HG02642 (cell line): ENCODE measurements at regions not wholly inside any gene's neighbourhood (a gene's known extent, or its start where the extent isn't known, plus 50 kb on each side); places are given as distances from the start of the nearest gene placed in this dataset.

Source experiments
- ATAC-seq: cut with Tn5 transposase; IDR thresholded peaks from one replicate; pipeline ENCODE4 v1.9.1; 2021; ENCODE audit warnings: mild to moderate bottlenecking; ENCODE audit not compliant: unreplicated experiment, poor library complexity

GRCh38 chr2:60400462-60401246, 152.8 kb downstream of the BCL11A start:
- no peak for ATAC-seq

DNA sequence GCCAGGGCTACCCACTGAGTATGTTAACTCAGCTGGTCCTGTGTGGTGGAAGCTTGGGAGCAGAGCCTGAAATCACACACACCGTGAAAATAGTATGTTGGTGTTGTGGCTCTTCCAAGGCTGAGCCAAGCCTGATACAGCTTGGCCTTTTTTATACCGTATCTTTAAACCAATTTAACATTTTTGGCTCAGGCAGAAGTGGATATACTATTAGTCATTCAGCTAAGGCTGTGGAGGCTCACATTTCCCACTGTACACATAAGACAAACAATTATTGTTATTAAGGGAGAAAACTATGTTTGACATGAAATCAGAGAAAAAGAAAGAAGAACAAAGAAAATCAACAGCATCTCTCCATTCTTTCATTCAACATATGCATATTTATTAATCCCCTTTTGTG, 159.0 kb downstream of the BCL11A start:
- no peak for ATAC-seq

- peak; percentile 54 for ATAC-seq
Observed at GRCh38 chr2:60391649-60392375, 161.6 kb downstream of the BCL11A start.

DNA sequence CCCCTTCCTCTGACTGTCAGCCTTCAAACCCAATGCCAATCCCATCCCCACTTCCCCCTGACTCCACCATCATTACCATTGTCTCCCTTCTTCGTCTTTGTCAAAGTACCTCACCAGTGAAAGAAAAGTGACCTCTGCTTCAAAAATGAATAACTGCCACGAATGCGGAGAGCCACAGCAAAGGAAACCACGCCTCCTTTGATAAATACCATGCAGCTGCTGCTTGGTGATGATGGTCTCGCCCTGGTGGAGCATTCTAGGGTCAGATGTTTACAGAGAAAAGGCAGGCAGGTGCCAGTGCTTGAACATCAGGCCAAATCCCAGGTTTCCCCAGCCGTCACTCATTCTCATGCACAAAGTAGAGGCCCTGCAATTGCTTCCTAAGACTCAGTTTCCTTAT, 162.2 kb downstream of the BCL11A start:
- ATAC-seq = no peak

DNA sequence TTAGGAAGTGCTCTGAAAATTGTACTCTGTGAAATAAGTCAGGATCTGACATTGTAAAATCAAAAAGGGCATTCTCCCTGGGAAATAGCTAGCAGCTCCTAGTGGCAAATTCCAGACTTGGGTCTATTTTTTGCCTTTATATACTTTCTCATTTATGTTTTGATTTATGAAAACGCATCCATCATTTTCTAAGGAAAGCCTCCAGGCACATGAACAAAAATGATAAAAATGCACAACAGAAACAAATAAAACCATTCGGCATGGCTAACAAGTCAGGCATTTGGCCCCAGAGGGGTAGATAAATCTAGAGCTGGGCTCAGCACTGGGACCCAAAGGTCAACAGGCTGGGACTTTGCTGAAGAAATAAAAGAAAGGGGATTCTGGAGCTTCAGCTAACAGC, 167.0 kb downstream of the BCL11A start:
- ATAC-seq = no peak

- no peak for ATAC-seq
Observed at GRCh38 chr2:60385648-60386047, 167.8 kb downstream of the BCL11A start.

- ATAC-seq = no peak
Observed at GRCh38 chr2:60383401-60384143, 169.9 kb downstream of the BCL11A start.

DNA sequence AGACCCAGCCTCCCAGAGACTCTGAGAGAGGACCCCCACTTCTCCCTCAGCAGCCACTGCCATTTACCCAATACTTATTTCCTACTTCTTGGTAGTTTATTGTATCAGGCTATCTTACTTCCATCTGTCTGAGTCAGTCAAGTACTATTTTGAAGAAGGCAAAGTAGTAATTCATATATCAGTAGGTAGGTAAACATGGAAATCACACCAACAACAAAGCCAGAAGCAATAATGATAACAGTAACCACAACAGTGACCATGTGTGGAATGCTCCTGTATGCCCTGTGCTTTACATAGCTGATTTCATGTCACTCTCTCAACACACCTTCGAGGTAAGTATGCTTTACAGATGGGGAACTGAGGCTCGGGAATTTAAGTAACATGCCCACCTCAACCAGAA, 173.0 kb downstream of the BCL11A start:
- ATAC-seq = no peak

GRCh38 chr2:60379684-60380083, 173.8 kb downstream of the BCL11A start:
- ATAC-seq = no peak

- no peak for ATAC-seq
Observed at GRCh38 chr2:60379216-60379615, 174.2 kb downstream of the BCL11A start.

DNA sequence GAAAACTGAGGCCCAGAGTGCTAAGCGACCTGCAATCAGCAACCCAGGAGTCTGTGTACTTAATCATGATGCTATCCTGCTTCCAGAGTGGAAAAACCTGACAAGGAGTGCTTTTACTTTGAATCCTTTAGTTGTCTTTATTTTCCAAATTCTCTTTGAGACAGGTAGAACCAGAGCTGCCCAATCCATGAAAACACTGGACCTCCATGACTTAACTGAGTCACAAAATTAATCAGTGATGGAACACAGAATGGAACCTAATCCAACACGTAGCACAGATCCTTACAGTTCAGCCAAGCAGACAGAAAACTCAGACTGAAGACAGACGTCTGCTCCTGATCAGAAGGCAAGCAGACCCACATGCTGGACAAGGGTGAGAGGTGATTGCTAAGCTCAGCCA, 175.6 kb downstream of the BCL11A start:
- ATAC-seq = no peak

DNA sequence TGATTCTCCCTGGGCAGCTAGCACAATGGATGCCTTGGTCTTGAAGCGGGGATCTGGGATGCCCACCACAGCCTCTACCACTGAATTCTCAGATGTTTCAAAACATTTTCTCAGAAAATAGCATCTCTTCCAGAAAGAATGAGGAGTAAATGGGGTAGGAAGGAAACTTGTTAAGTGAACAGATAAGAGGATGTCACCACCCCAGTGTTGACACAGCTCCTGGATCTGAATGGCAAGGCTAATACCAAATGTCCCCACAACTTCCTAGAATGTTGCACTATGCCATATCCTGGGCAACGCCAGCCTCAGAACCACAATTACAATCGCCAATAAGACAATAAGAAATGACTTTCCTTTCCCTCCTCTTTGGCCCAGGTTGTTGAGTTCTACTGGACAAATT, 177.2 kb downstream of the BCL11A start:
- ATAC-seq = no peak

GRCh38 chr2:60371681-60372080, 181.8 kb downstream of the BCL11A start:
- ATAC-seq = no peak

- no peak for ATAC-seq
Observed at GRCh38 chr2:60371219-60371618, 182.2 kb downstream of the BCL11A start.

DNA sequence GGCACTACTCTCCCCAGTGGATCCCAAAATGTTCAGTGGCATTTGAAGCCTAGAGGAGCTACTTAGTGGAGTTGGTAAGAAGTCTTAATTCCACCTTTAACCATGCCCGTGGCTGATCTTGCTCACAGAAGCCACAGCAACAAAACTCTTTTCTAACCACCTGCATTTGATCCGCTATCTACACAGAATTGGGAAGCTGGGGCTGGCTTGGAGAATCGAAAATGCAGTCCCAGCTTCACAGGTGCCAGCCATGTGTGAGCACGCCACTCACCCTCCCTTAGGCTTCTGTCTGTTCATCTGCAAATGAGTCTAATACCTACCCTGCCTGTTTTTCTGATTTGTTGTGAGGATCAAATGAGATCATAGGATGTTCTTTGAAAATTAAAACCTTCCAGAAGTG, 182.6 kb downstream of the BCL11A start:
- no peak for ATAC-seq

DNA sequence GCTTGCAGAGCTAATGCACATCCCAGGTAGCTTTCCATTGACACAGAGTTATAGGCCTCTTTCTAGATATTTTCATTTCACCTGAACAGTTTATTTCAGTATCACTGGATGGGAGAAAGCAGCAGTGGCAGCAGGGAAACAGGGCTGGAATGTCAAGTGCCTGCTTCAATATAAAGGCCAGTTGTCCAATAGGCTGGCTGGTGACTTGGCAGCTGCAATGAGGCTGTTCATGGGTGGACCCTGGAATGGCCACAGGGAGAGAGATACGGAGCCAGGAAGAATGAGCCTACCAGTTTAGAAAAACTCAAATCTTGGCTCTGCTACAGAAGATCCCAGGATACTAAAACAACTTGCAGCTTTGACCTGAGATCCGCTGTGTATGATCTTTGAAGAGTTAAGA, 185.0 kb downstream of the BCL11A start:
- no peak for ATAC-seq

- ATAC-seq = peak; percentile 56
Observed at GRCh38 chr2:60366135-60366712, 187.2 kb downstream of the BCL11A start.

DNA sequence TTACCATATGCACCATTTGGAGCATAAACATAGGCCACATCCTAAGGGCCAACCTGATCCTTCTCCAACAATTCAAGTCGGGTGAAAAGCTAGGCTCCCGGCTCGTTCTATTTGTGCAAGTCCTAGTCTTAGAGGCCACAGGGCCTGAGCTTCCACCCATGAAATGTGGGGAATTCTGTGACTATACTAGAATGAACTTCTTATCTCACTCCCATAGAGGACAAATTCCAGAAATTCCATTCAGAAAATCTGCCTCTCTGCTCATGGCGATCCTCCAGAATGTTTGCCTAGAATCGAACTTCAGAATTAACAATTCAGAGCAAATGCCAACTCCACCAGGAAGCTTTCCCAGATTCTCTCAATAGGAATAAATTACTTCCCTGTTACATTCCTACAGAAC, 187.9 kb downstream of the BCL11A start:
- no peak for ATAC-seq

GRCh38 chr2:60364491-60364890, 189.0 kb downstream of the BCL11A start:
- no peak for ATAC-seq

GRCh38 chr2:60361498-60361897, 192.0 kb downstream of the BCL11A start:
- no peak for ATAC-seq

DNA sequence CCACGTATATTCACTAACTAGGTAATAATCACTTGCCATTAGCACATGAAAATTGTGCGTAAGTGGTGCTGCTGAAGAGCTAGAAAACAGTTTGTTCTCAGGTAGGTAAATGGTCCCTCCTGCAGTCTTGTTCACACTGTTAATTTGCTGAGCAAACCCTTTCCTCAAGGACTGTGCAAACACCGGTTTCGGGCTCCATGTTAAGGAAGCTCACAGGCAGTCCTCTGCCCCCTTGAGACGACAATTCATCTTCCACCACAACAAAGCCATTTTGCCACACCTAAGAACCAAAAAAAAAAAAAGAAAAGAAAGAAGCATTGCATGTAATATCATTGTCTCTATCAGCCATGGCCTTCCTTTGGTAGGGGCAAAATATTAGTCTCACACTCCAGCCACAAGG, 193.9 kb downstream of the BCL11A start:
- ATAC-seq = no peak
